HepG2 (cell line): ENCODE measurements at regions not wholly inside any gene's neighbourhood (a gene's known extent, or its start where the extent isn't known, plus 50 kb on each side); places are given as distances from the start of the nearest gene placed in this dataset.
A peak's percentile ranks its signal among the peaks of the same experiment; 100 is the strongest.

ENCODE experiments used
- ATF7 ChIP-seq, 2 experiments: fragments of 450-650 bp in 1 of 2; sonication (generic) in 1 of 2; formaldehyde crosslinking in 1 of 2; IDR thresholded peaks; 2 replicates each; pipeline versions ENCODE4 v1.4.0 to v1.6.1; 2016 to 2020; ENCODE audit warnings: antibody characterized with exemption in 1 of 2, mild to moderate bottlenecking in 1 of 2, missing genetic modification reagents in 1 of 2
- MIER2 ChIP-seq: IDR thresholded peaks from 2 replicates; pipeline ENCODE4 v1.6.1; 2016; ENCODE audit warnings: missing biosample characterization, missing genetic modification reagents
- MTA1 ChIP-seq: sonication (generic); formaldehyde crosslinking; IDR thresholded peaks from 2 replicates; pipeline ENCODE4 v1.4.0; 2020; ENCODE audit warnings: missing genetic modification reagents, mild to moderate bottlenecking, borderline replicate concordance
- NFATC3 ChIP-seq: sonication (generic); formaldehyde crosslinking; IDR thresholded peaks from 2 replicates; pipeline ENCODE4 v1.5.1; 2020; ENCODE audit warnings: mild to moderate bottlenecking, missing genetic modification reagents
- NFE2L1 ChIP-seq: sonication (generic); formaldehyde crosslinking; IDR thresholded peaks from 2 replicates; pipeline ENCODE4 v1.4.0; 2020; ENCODE audit warnings: missing genetic modification reagents, mild to moderate bottlenecking, borderline replicate concordance
- NFYB ChIP-seq: sonication (generic); formaldehyde crosslinking; IDR thresholded peaks from 2 replicates; pipeline ENCODE4 v1.4.0; 2020; ENCODE audit warnings: missing genetic modification reagents
- PRMT3 ChIP-seq: sonication (generic); formaldehyde crosslinking; IDR thresholded peaks from 2 replicates; pipeline ENCODE4 v1.8.1; 2022; ENCODE audit warnings: low read depth, mild to moderate bottlenecking, moderate library complexity, missing genetic modification reagents, borderline replicate concordance
- RAD21 ChIP-seq: fragments of 450-650 bp; formaldehyde crosslinking; IDR thresholded peaks from 2 replicates; pipeline ENCODE4 v1.5.0; 2020; ENCODE audit warnings: mild to moderate bottlenecking
- THYN1 ChIP-seq: sonication (generic); formaldehyde crosslinking; IDR thresholded peaks from 2 replicates; pipeline ENCODE4 v1.8.1; 2023; ENCODE audit warnings: low read depth, mild to moderate bottlenecking, moderate library complexity, missing genetic modification reagents, borderline replicate concordance
- TIGD3 ChIP-seq: sonication (generic); formaldehyde crosslinking; IDR thresholded peaks from 2 replicates; pipeline ENCODE4 v1.5.1; 2020; ENCODE audit warnings: mild to moderate bottlenecking, missing genetic modification reagents, borderline replicate concordance
- TMF1 ChIP-seq: sonication (generic); formaldehyde crosslinking; IDR thresholded peaks from 2 replicates; pipeline ENCODE4 v1.8.1; 2022; ENCODE audit warnings: low read depth, missing genetic modification reagents
- TOE1 ChIP-seq: sonication (generic); formaldehyde crosslinking; IDR thresholded peaks from 2 replicates; pipeline ENCODE4 v1.4.0; 2020; ENCODE audit warnings: mild to moderate bottlenecking, missing genetic modification reagents
- TRIM24 ChIP-seq: sonication (generic); formaldehyde crosslinking; IDR thresholded peaks from 2 replicates; pipeline ENCODE4 v1.8.0; 2022; ENCODE audit warnings: mild to moderate bottlenecking, missing genetic modification reagents
- ZBTB34 ChIP-seq: sonication (generic); formaldehyde crosslinking; IDR thresholded peaks from 2 replicates; pipeline ENCODE4 v1.8.0; 2022; ENCODE audit warnings: mild to moderate bottlenecking, missing genetic modification reagents
- ZBTB44 ChIP-seq: sonication (generic); formaldehyde crosslinking; IDR thresholded peaks from 2 replicates; pipeline ENCODE4 v1.4.0; 2020; ENCODE audit warnings: missing genetic modification reagents
- ZFP41 ChIP-seq: sonication (generic); formaldehyde crosslinking; IDR thresholded peaks from 2 replicates; pipeline ENCODE4 v1.4.0; 2020; ENCODE audit warnings: mild to moderate bottlenecking, missing genetic modification reagents, borderline replicate concordance
- ZNF20 ChIP-seq: sonication (generic); formaldehyde crosslinking; IDR thresholded peaks from 2 replicates; pipeline ENCODE4 v1.4.0; 2020; ENCODE audit warnings: mild to moderate bottlenecking, moderate library complexity, missing genetic modification reagents
- ZNF253 ChIP-seq: sonication (generic); formaldehyde crosslinking; IDR thresholded peaks from 2 replicates; pipeline ENCODE4 v1.8.0; 2022; ENCODE audit warnings: mild to moderate bottlenecking, missing genetic modification reagents, borderline replicate concordance
- ZNF468 ChIP-seq: sonication (generic); formaldehyde crosslinking; IDR thresholded peaks from 2 replicates; pipeline ENCODE4 v1.8.0; 2022; ENCODE audit warnings: mild to moderate bottlenecking, moderate library complexity, missing genetic modification reagents
- ZNF512 ChIP-seq: sonication (generic); formaldehyde crosslinking; IDR thresholded peaks from 2 replicates; pipeline ENCODE4 v1.4.0; 2020; ENCODE audit warnings: mild to moderate bottlenecking, missing genetic modification reagents
- ZNF709 ChIP-seq: sonication (generic); formaldehyde crosslinking; IDR thresholded peaks from 2 replicates; pipeline ENCODE4 v1.5.0; 2020; ENCODE audit warnings: mild to moderate bottlenecking, missing genetic modification reagents
- ZNF761 ChIP-seq: sonication (generic); formaldehyde crosslinking; conservative IDR thresholded peaks from 2 replicates; pipeline ENCODE4 v1.4.0; 2020; ENCODE audit warnings: mild to moderate bottlenecking, missing genetic modification reagents

- TF ChIP-seq TOE1 (CRISPR knock-in tag): no peak; the same call in 1 of the 2 replicates
- no peak for TF ChIP-seq ZFP41 (CRISPR knock-in tag)
- TF ChIP-seq RAD21 (CRISPR knock-in tag): peak; percentile 90
- no peak for TF ChIP-seq TMF1
- TF ChIP-seq PRMT3 (CRISPR knock-in tag): no peak
- TF ChIP-seq NFYB: no peak
- no peak for TF ChIP-seq ZNF253
- no peak for TF ChIP-seq NFE2L1 (CRISPR knock-in tag)
- TF ChIP-seq ZNF709: peak; percentile 49; the same call in 1 of the 2 replicates
- TF ChIP-seq NFATC3 (CRISPR knock-in tag): no peak
- TF ChIP-seq TIGD3 (CRISPR knock-in tag): no peak
- TF ChIP-seq MTA1 (CRISPR knock-in tag): peak; percentile 79; the same call in 1 of the 2 replicates
- TF ChIP-seq THYN1 (CRISPR knock-in tag): 0 out of 2 replicates have a peak, but pooled peaks have one; percentile 60
- peak; percentile 69; the same call in 1 of the 2 replicates for TF ChIP-seq ZBTB34
- no peak for TF ChIP-seq ZNF468 (CRISPR knock-in tag)
- TF ChIP-seq MIER2 (CRISPR knock-in tag): no peak
- TF ChIP-seq ZBTB44: peak; percentile 62; the same call in 1 of the 2 replicates
- no peak for TF ChIP-seq TRIM24 (CRISPR knock-in tag)
- TF ChIP-seq ATF7 (IDR thresholded peaks at IDR 0.05): no peak
- TF ChIP-seq ATF7 (CRISPR knock-in tag; IDR thresholded peaks at IDR 0.05): no peak
- no peak for TF ChIP-seq ZNF512 (CRISPR knock-in tag)
- 0 out of 2 replicates have a peak, but pooled peaks have one; percentile 79 for TF ChIP-seq ZNF20 (CRISPR knock-in tag)
- TF ChIP-seq ZNF761: no peak
Observed at GRCh38 chr1:178037510-178038253, 56.2 kb upstream of the RASAL2 start (continued).
